Panc1 (cell line): ENCODE measurements at regions not wholly inside any gene's neighbourhood (a gene's known extent, or its start where the extent isn't known, plus 50 kb on each side); places are given as distances from the start of the nearest gene placed in this dataset.

Experiments
- ATAC-seq: fragments of 200-7000 bp; cut with Tn5 transposase; 2 replicates; pipeline ENCODE4 v1.9.1; 2020; ENCODE audit warnings: mild to moderate bottlenecking, moderate library complexity
- BruUV-seq: library from RNA; stranded (reverse); fragments of 400-500 nt; replicated peaks from 2 replicates; lab custom pipeline; 2021; lab: Mats Ljungman, UMichigan
- CTCF ChIA-PET: fragments of 300-600 bp; sonication (Branson Sonifier 250); formaldehyde crosslinking; loops from one replicate; lab custom pipeline; 2022; ENCODE audit warnings: antibody characterized with exemption; lab: Charles Lee
- POLR2A ChIA-PET: fragments of 300-600 bp; sonication (Branson Sonifier 250); formaldehyde crosslinking; loops from one replicate; lab custom pipeline; 2022; ENCODE audit warnings: antibody characterized with exemption; lab: Charles Lee
- DNase-seq: peaks from one replicate; pipeline ENCODE4 v3.0.0-alpha.2; 2010; ENCODE audit warnings: low read depth, low spot score
- H3K27ac ChIP-seq: 2 replicates; pipeline ENCODE4 v1.5.1; 2011; ENCODE audit warnings: mild to moderate bottlenecking, low read length, inconsistent platforms
- H3K27me3 ChIP-seq: fragments of 200-500 bp; sonication (Bioruptor generic); 2 replicates; pipeline ENCODE4 v1.6.0; 2014; ENCODE audit warnings: low read length, inconsistent platforms; ENCODE audit not compliant: control insufficient read depth, insufficient read depth
- H3K36me3 ChIP-seq: fragments of 200-500 bp; sonication (Bioruptor generic); 2 replicates; pipeline ENCODE4 v1.5.1; 2014; ENCODE audit warnings: inconsistent platforms, mild to moderate bottlenecking, low read length, moderate library complexity; ENCODE audit not compliant: control insufficient read depth, insufficient read depth
- H3K4me1 ChIP-seq: 2 replicates; pipeline ENCODE4 v1.5.1; 2011; ENCODE audit warnings: inconsistent platforms, mild to moderate bottlenecking, low read length, moderate library complexity; ENCODE audit not compliant: control insufficient read depth, insufficient read depth
- H3K4me3 ChIP-seq, 2 experiments: 2 replicates each; pipeline ENCODE4 v1.5.1; 2011 to 2012; ENCODE audit warnings: low read depth in 2 of 2, low read length in 2 of 2, mild to moderate bottlenecking in 2 of 2, inconsistent platforms in 1 of 2, moderate library complexity in 1 of 2
- H3K9me3 ChIP-seq: fragments of 200-500 bp; sonication (Bioruptor generic); 2 replicates; pipeline ENCODE4 v1.5.1; 2014; ENCODE audit warnings: low read depth, mild to moderate bottlenecking, inconsistent platforms, low read length, moderate library complexity; ENCODE audit not compliant: control insufficient read depth, insufficient read depth
- CTCF ChIP-seq: fragments of 450-650 bp; IDR thresholded peaks from 2 replicates; pipeline ENCODE4 v1.5.1; 2017; ENCODE audit warnings: mild to moderate bottlenecking
- POLR2AphosphoS5 ChIP-seq: IDR thresholded peaks from 2 replicates; pipeline ENCODE4 v1.6.1; 2012; ENCODE audit warnings: mild to moderate bottlenecking, low read depth, low read length, moderate library complexity
- REST ChIP-seq, 2 experiments: IDR thresholded peaks; 2 replicates each; pipeline ENCODE4 v1.6.1; 2011 to 2012; ENCODE audit warnings: low read depth in 2 of 2, control low read depth in 1 of 2, low read length in 1 of 2, mild to moderate bottlenecking in 1 of 2, moderate library complexity in 1 of 2; ENCODE audit not compliant: insufficient read depth in 1 of 2
- SIN3A ChIP-seq: IDR thresholded peaks from 2 replicates; pipeline ENCODE4 v1.6.1; 2012; ENCODE audit warnings: low read depth, mild to moderate bottlenecking, low read length, moderate library complexity, borderline replicate concordance; ENCODE audit not compliant: insufficient read depth
- TCF7L2 ChIP-seq: IDR thresholded peaks from 2 replicates; pipeline ENCODE4 v1.6.1; 2011; ENCODE audit warnings: mild to moderate bottlenecking, low read depth, low read length, inconsistent platforms
- in situ Hi-C: cut with HindIII; loops from 2 replicates; pipeline ENCODE4 v1.10.0; 2016; ENCODE audit warnings: low sequenced_read_pairs, low pct_unique_long_range_greater_than_20kb
- intact Hi-C: fragments of 100-400 bp; cut with micrococcal nuclease; formaldehyde crosslinking; loops from one replicate; pipeline ENCODE4 v1.10.0; 2022; ENCODE audit not compliant: unreplicated experiment

DNA sequence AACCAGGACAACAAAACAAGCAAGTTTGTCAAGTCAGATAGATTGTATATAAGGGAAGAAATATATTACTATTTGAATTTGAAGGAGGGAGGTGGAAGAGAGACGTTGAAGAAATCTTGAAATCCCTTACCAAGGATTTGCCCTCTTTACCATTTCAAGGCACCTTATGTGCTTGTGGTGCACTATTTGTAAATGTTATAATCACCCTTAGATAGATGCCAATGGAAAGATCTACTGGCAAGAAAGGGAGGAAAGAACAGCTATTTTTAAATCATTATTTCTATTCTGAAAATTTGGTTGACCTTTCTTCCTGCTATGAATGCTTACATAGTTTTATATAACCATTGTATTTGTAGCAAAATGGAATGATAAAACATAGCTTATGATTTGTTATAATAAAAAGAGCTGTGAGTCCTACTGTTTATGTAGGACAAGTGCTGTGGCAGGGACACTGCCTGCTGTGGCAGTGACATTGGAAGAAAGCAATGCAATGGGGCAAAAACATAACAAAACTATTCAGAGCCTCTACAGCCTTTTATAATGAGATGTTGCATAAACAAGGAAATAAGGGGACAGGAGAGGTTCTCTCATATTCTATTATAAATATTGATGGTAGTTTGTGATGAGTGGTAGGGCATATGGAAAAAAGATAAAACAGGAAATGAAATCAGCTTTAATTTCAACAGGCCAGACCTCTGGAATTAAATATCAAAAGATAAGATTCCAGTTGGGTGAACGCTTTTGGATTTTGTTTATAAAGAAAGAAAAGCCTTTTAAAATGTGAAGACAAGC, 1145.2 kb upstream of the GJE1 start:
- no peak for TF ChIP-seq CTCF
- no peak for TF ChIP-seq REST (IDR thresholded peaks at IDR 0.05; ENCODE audit: insufficient read depth in 1 of 2, low read depth in 2 of 2, low read length in 1 of 2)
- no peak for TF ChIP-seq SIN3A
- TF ChIP-seq TCF7L2 = no peak
- no peak for TF ChIP-seq POLR2AphosphoS5
- Histone ChIP-seq H3K9me3 (no peaks in the 10 kb centered on the region), H3K27me3 (no peaks in the 10 kb centered on the region), H3K27ac (peak overlapping the region; percentile 74; the same call in 1 of the 2 replicates), H3K36me3 (no peaks in the 10 kb centered on the region), H3K4me3 (no peak overlapping the region), H3K4me1 (peaks cover 3% of the 10 kb centered on the region; the same call in 1 of the 2 replicates)
- intact Hi-C loops (no loop called here), in situ Hi-C loops (no loop called here)
- BruUV-seq = no TSS peak
- ATAC-seq = no peak
- CTCF ChIA-PET = no interaction called here
- no peak for DNase-seq
- POLR2A ChIA-PET = no interaction called here

- BruUV-seq = no TSS peak
- H3K27ac ChIP-seq = peak overlapping the region; percentile 13; the same call in 1 of the 2 replicates
- ATAC-seq = no peak
- no peaks in the 10 kb centered on the region for H3K9me3 ChIP-seq
- in situ Hi-C loops = no loop called here
- no peak overlapping the region for H3K4me3 ChIP-seq
- POLR2A ChIA-PET = interaction anchor here (0.5 kb wide), 1 partner anchor 1272 kb away, joined by 3 read pairs; no protein-coding TSS in a partner anchor
- H3K27me3 ChIP-seq = no peaks in the 10 kb centered on the region
- intact Hi-C loops = no loop called here
- peaks cover 3% of the 10 kb centered on the region; the same call in 1 of the 2 replicates for H3K4me1 ChIP-seq
- DNase-seq = no peak
- H3K36me3 ChIP-seq = no peaks in the 10 kb centered on the region
- CTCF ChIA-PET = no interaction called here
- no peak for TF ChIP-seq CTCF
Observed at GRCh38 chr6:140985679-140986275, 1146.9 kb upstream of the GJE1 start.
